Lower leg skin (tissue), 3 donors: ENCODE measurements at regions not wholly inside any gene's neighbourhood (a gene's known extent, or its start where the extent isn't known, plus 50 kb on each side); places are given as distances from the start of the nearest gene placed in this dataset.

ENCODE experiments used
- POLR2A ChIP-seq, 2 donors: fragments of 450-650 bp; IDR thresholded peaks; one replicate each; pipeline ENCODE4 v1.6.1; 2016 to 2017; ENCODE audit warnings: antibody characterized with exemption in 2 of 2, mild to moderate bottlenecking in 1 of 2, moderate library complexity in 1 of 2
- TF ChIP-seq, protein P1 (sequence below), 3 donors: fragments of 450-650 bp; IDR thresholded peaks; one replicate each; pipeline ENCODE4 v1.5.1; 2016; ENCODE audit warnings: antibody characterized with exemption in 3 of 3, mild to moderate bottlenecking in 3 of 3, moderate library complexity in 2 of 3

DNA sequence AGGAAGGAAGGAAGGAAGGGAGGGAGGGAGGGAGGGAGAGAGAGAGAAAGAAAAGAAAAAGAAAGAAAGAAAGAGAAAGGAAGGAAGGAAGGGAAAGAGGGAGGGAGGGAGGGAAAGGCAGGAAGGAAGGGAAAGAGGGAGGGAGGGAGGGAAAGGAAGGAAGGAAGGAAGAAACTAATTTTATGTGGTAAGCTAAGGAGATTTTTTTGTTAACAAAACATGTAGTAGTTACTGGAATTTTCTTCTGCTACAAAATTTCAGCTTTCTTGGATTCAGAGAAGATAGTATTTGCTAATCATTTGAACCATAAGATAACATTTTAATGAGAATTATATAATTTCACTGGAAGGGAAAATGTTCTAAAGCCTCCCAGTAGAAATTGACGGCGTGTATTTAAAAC is 437.8 kb upstream of the DCN start:
- TF ChIP-seq, protein P1, sequence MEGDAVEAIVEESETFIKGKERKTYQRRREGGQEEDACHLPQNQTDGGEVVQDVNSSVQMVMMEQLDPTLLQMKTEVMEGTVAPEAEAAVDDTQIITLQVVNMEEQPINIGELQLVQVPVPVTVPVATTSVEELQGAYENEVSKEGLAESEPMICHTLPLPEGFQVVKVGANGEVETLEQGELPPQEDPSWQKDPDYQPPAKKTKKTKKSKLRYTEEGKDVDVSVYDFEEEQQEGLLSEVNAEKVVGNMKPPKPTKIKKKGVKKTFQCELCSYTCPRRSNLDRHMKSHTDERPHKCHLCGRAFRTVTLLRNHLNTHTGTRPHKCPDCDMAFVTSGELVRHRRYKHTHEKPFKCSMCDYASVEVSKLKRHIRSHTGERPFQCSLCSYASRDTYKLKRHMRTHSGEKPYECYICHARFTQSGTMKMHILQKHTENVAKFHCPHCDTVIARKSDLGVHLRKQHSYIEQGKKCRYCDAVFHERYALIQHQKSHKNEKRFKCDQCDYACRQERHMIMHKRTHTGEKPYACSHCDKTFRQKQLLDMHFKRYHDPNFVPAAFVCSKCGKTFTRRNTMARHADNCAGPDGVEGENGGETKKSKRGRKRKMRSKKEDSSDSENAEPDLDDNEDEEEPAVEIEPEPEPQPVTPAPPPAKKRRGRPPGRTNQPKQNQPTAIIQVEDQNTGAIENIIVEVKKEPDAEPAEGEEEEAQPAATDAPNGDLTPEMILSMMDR (IDR thresholded peaks at IDR 0.05) = no peak
- TF ChIP-seq POLR2A (IDR thresholded peaks at IDR 0.05) = no peak
